Hepatocyte (in vitro differentiated cells): ENCODE measurements at regions not wholly inside any gene's neighbourhood (a gene's known extent, or its start where the extent isn't known, plus 50 kb on each side); places are given as distances from the start of the nearest gene placed in this dataset.
"Not testable (repeated sequence)": the region's sequence is repeated elsewhere in the genome, so short reads cannot be mapped to it uniquely, and the experiment has no call there.

Experiments used
- CTCF ChIP-seq: fragments of 200-600 bp; sonication (generic); IDR thresholded peaks from 2 replicates; pipeline ENCODE4 v1.5.1; 2016; ENCODE audit warnings: antibody characterized with exemption, mild to moderate bottlenecking; ENCODE audit not compliant: poor library complexity
- EZH2phosphoT487 ChIP-seq: fragments of 200-600 bp; sonication (generic); IDR thresholded peaks from one replicate; pipeline ENCODE4 v1.6.1; 2018; ENCODE audit warnings: antibody characterized with exemption, mild to moderate bottlenecking, low read depth, moderate library complexity; ENCODE audit not compliant: unreplicated experiment, severe bottlenecking

- TF ChIP-seq CTCF, EZH2phosphoT487: not testable (repeated sequence)
These were observed 78.7 kb downstream of the SRGAP2 start for GRCh38 chr1:206281912-206282654.
